H9 (cell line): ENCODE measurements at regions not wholly inside any gene's neighbourhood (a gene's known extent, or its start where the extent isn't known, plus 50 kb on each side); places are given as distances from the start of the nearest gene placed in this dataset.

Experiments
- DNase-seq: peaks from one replicate; pipeline ENCODE4 v3.0.0-alpha.2; 2017
- H2AFZ ChIP-seq: one replicate; pipeline ENCODE4 v1.6.1; 2013; ENCODE audit warnings: mild to moderate bottlenecking, low read length, control low read depth, moderate library complexity
- H2AK5ac ChIP-seq: 2 replicates; pipeline ENCODE4 v1.6.1; 2013; ENCODE audit warnings: low read length, control low read depth, mixed read lengths; ENCODE audit not compliant: insufficient read length
- H2BK120ac ChIP-seq: one replicate; pipeline ENCODE4 v1.6.1; 2013; ENCODE audit warnings: low read depth, mild to moderate bottlenecking, low read length, control low read depth, inconsistent platforms; ENCODE audit not compliant: poor library complexity, severe bottlenecking
- H2BK12ac ChIP-seq: 2 replicates; pipeline ENCODE4 v1.6.1; 2013; ENCODE audit warnings: low read length, control low read depth, mixed read lengths, low read depth; ENCODE audit not compliant: insufficient read length
- H2BK15ac ChIP-seq: 2 replicates; pipeline ENCODE4 v1.6.1; 2013; ENCODE audit warnings: low read depth, low read length, control low read depth
- H2BK20ac ChIP-seq: one replicate; pipeline ENCODE4 v1.6.1; 2013; ENCODE audit warnings: low read depth, mild to moderate bottlenecking, low read length, control low read depth, inconsistent platforms; ENCODE audit not compliant: poor library complexity, severe bottlenecking
- H2BK5ac ChIP-seq: 2 replicates; pipeline ENCODE4 v1.6.1; 2013; ENCODE audit warnings: low read length, control low read depth, mixed read lengths; ENCODE audit not compliant: insufficient read length
- H3K14ac ChIP-seq: 2 replicates; pipeline ENCODE4 v1.6.1; 2013; ENCODE audit warnings: low read length, control low read depth; ENCODE audit not compliant: insufficient read depth
- H3K18ac ChIP-seq: 2 replicates; pipeline ENCODE4 v1.6.1; 2013; ENCODE audit warnings: low read depth, mild to moderate bottlenecking, mixed read lengths, low read length, control low read depth; ENCODE audit not compliant: insufficient read length
- H3K23ac ChIP-seq: 2 replicates; pipeline ENCODE4 v1.6.1; 2013; ENCODE audit warnings: low read length, control low read depth, mixed read lengths, low read depth; ENCODE audit not compliant: insufficient read length
- H3K23me2 ChIP-seq: 2 replicates; pipeline ENCODE4 v1.6.1; 2013; ENCODE audit warnings: low read depth, mild to moderate bottlenecking, mixed read lengths, low read length, control low read depth; ENCODE audit not compliant: insufficient read length, poor library complexity, severe bottlenecking
- H3K27ac ChIP-seq: 2 replicates; pipeline ENCODE4 v1.5.1; 2013; ENCODE audit warnings: low read length, control low read depth, mixed read lengths, low read depth; ENCODE audit not compliant: insufficient read length
- H3K27me3 ChIP-seq: 2 replicates; pipeline ENCODE4 v1.6.1; 2013; ENCODE audit warnings: low read length, control low read depth, inconsistent platforms; ENCODE audit not compliant: insufficient read depth
- H3K4ac ChIP-seq: 2 replicates; pipeline ENCODE4 v1.6.1; 2013; ENCODE audit warnings: low read depth, mild to moderate bottlenecking, control low read depth, inconsistent platforms, low read length, moderate library complexity
- H3K4me1 ChIP-seq: 2 replicates; pipeline ENCODE4 v1.6.1; 2013; ENCODE audit warnings: low read length, control low read depth, inconsistent platforms; ENCODE audit not compliant: insufficient read depth
- H3K4me2 ChIP-seq: 2 replicates; pipeline ENCODE4 v1.6.1; 2013; ENCODE audit warnings: low read length, control low read depth, mixed read lengths; ENCODE audit not compliant: insufficient read length, insufficient read depth
- H3K56ac ChIP-seq: 2 replicates; pipeline ENCODE4 v1.6.1; 2013; ENCODE audit warnings: low read depth, mild to moderate bottlenecking, mixed read lengths, low read length, control low read depth; ENCODE audit not compliant: insufficient read length
- H3K79me1 ChIP-seq: 2 replicates; pipeline ENCODE4 v1.6.1; 2013; ENCODE audit warnings: low read depth, mild to moderate bottlenecking, moderate library complexity, low read length, control low read depth, inconsistent platforms; ENCODE audit not compliant: insufficient read depth, poor library complexity, severe bottlenecking
- H3K79me2 ChIP-seq: 2 replicates; pipeline ENCODE4 v1.6.1; 2013; ENCODE audit warnings: low read length, control low read depth, inconsistent platforms; ENCODE audit not compliant: insufficient read depth
- H3K9ac ChIP-seq: 2 replicates; pipeline ENCODE4 v1.6.1; 2013; ENCODE audit warnings: low read length, control low read depth, mixed read lengths; ENCODE audit not compliant: insufficient read length; ENCODE audit errors: extremely low read depth
- H3K9me3 ChIP-seq: one replicate; pipeline ENCODE4 v1.6.1; 2013; ENCODE audit warnings: low read depth, low read length, inconsistent platforms; ENCODE audit not compliant: control insufficient read depth
- H3T11ph ChIP-seq: one replicate; pipeline ENCODE4 v1.6.1; 2013; ENCODE audit warnings: mild to moderate bottlenecking, low read length, control low read depth, inconsistent platforms
- H4K20me1 ChIP-seq: one replicate; pipeline ENCODE4 v1.6.1; 2013; ENCODE audit not compliant: control insufficient read depth, insufficient read length, insufficient read depth
- H4K5ac ChIP-seq: 2 replicates; pipeline ENCODE4 v1.6.1; 2013; ENCODE audit warnings: low read depth, mild to moderate bottlenecking, mixed read lengths, low read length, control low read depth; ENCODE audit not compliant: insufficient read length
- H4K8ac ChIP-seq: replicated peaks from 2 replicates; pipeline ENCODE4 v1.6.1; 2013; ENCODE audit warnings: low read length, control low read depth, mixed read lengths, low read depth; ENCODE audit not compliant: insufficient read length
- H4K91ac ChIP-seq: 2 replicates; pipeline ENCODE4 v1.6.1; 2013; ENCODE audit warnings: low read depth, mild to moderate bottlenecking, moderate library complexity, mixed read lengths, low read length, control low read depth; ENCODE audit not compliant: insufficient read length
- H3K27ac Mint-ChIP-seq, 3 experiments: 2 replicates in 2 of 3; 3 replicates in 1 of 3; pipeline ENCODE4 v1.8.0; 2020 to 2021; ENCODE audit warnings: mixed read lengths in 3 of 3, mild to moderate bottlenecking in 1 of 3, moderate library complexity in 1 of 3
- H3K27me3 Mint-ChIP-seq: 2 replicates; pipeline ENCODE4 v1.8.0; 2021; ENCODE audit warnings: low read depth, mild to moderate bottlenecking, moderate library complexity, mixed read lengths
- H3K36me3 Mint-ChIP-seq, 3 experiments: 2 replicates in 2 of 3; 3 replicates in 1 of 3; pipeline ENCODE4 v1.8.0; 2020 to 2021; ENCODE audit warnings: low read depth in 3 of 3, mixed read lengths in 3 of 3; ENCODE audit not compliant: insufficient read depth in 1 of 3
- H3K4me1 Mint-ChIP-seq, 2 experiments: 2 replicates each; pipeline ENCODE4 v1.8.0; 2020; ENCODE audit warnings: mixed read lengths in 2 of 2
- H3K4me3 Mint-ChIP-seq, 2 experiments: 2 replicates in 1 of 2; 3 replicates in 1 of 2; pipeline ENCODE4 v1.8.0; 2020 to 2021; ENCODE audit warnings: mild to moderate bottlenecking in 2 of 2, mixed read lengths in 2 of 2, moderate library complexity in 1 of 2
- H3K9me3 Mint-ChIP-seq, 2 experiments: 2 replicates in 1 of 2; 3 replicates in 1 of 2; pipeline ENCODE4 v1.8.0; 2020; ENCODE audit warnings: mild to moderate bottlenecking in 2 of 2, mixed read lengths in 2 of 2, moderate library complexity in 1 of 2
- CTCF ChIP-seq: fragments of 200-600 bp; sonication (generic); conservative IDR thresholded peaks from 3 replicates; pipeline ENCODE4 v1.8.0; 2021; ENCODE audit warnings: antibody characterized with exemption, mild to moderate bottlenecking
- WGBS: extraction: QIAGEN DNeasy Blood & Tissue Kit; methylation state at CpG from one replicate; pipeline ENCODE4 v1.1.7; 2013; ENCODE audit warnings: missing lambda C conversion rate, low lambda C conversion rate, mixed read lengths; ENCODE audit not compliant: insufficient read length; ENCODE audit errors: extremely low coverage; 5-methylcytosine and 5-hydroxymethylcytosine counted together

DNA sequence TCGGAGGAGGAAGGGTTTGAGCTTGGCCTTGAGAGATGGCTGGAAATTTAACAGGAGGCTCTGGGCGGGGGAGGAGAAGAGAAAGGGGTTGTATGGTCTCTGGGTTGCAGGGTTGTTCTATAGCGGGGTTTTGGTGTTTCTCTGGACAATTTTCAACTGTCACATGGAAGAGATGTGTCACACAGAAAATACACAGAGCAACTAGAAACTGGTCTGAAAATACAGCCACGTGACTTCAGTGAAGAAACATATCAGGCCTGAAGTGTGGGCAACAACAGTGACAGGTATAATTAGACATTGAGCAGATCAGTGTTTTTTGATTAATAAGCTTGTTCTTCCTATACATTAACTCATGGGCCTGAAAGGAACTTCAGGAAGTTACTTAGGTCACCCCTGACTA is 205.3 kb upstream of the HMGA2 start:
- Histone ChIP-seq H3T11ph (no peak overlapping the region), H3K23me2 (no peaks in the 10 kb centered on the region), H2BK20ac (no peak overlapping the region), H3K4me1 (no peaks in the 10 kb centered on the region), H2AFZ (no peak overlapping the region), H3K18ac (no peak overlapping the region), H4K5ac (no peak overlapping the region), H2BK12ac (no peak overlapping the region), H3K79me2 (0 out of 2 replicates have a peak, but pooled peaks cover 1% of the 10 kb centered on the region), H4K91ac (no peak overlapping the region), H2BK15ac (no peak overlapping the region), H3K27ac (no peak overlapping the region), H4K20me1 (no peaks in the 10 kb centered on the region), H3K56ac (no peak overlapping the region), H2AK5ac (no peak overlapping the region), H2BK120ac (no peak overlapping the region), H2BK5ac (no peak overlapping the region), H3K79me1 (no peaks in the 10 kb centered on the region), H4K8ac (no peak overlapping the region), H3K4me2 (no peak overlapping the region), H3K23ac (no peak overlapping the region), H3K27me3 (no peaks in the 10 kb centered on the region), H3K9me3 (no peaks in the 10 kb centered on the region), H3K9ac (no peak overlapping the region), H3K14ac (no peak overlapping the region), H3K4ac (no peak overlapping the region)
- Mint-ChIP-seq H3K27ac (peak overlapping the region in 1 of 3 experiments; percentile 4; a peak in 1 of 7 replicates), H3K4me3 (no peak overlapping the region), H3K27me3 (no peaks in the 10 kb centered on the region), H3K9me3 (no peaks in the 10 kb centered on the region), H3K36me3 (no peaks in the 10 kb centered on the region), H3K4me1 (peaks cover 4% of the 10 kb centered on the region in 2 experiments; a peak in 3 of 4 replicates)
- no peak for TF ChIP-seq CTCF
- DNase-seq = no peak
- no CpG with 5 or more reads among the region's 4 CpGs for WGBS
